Ectodermal cell (in vitro differentiated cells): ENCODE measurements at regions not wholly inside any gene's neighbourhood (a gene's known extent, or its start where the extent isn't known, plus 50 kb on each side); places are given as distances from the start of the nearest gene placed in this dataset.

Source experiments
- H3K27ac ChIP-seq: 2 replicates; pipeline ENCODE4 v1.7.0; 2013; ENCODE audit warnings: mild to moderate bottlenecking, low read depth, low read length; ENCODE audit not compliant: insufficient read depth, poor library complexity, severe bottlenecking
- H3K27me3 ChIP-seq: 2 replicates; pipeline ENCODE4 v1.7.0; 2013; ENCODE audit warnings: mild to moderate bottlenecking, low read length; ENCODE audit not compliant: insufficient read depth, control insufficient read depth, poor library complexity, severe bottlenecking
- H3K36me3 ChIP-seq: one replicate; pipeline ENCODE4 v1.7.0; 2013; ENCODE audit warnings: low read length; ENCODE audit not compliant: control insufficient read depth, insufficient read depth
- H3K4me1 ChIP-seq: one replicate; pipeline ENCODE4 v1.7.0; 2013; ENCODE audit warnings: low read length; ENCODE audit not compliant: control insufficient read depth, insufficient read depth
- H3K4me3 ChIP-seq: 2 replicates; pipeline ENCODE4 v1.7.0; 2013; ENCODE audit warnings: low read depth, low read length, control low read depth; ENCODE audit not compliant: insufficient read depth
- H3K9me3 ChIP-seq: 2 replicates; pipeline ENCODE4 v1.7.0; 2013; ENCODE audit warnings: mild to moderate bottlenecking, low read length, moderate library complexity; ENCODE audit not compliant: control insufficient read depth
- WGBS, 2 experiments: methylation state at CpG; one replicate each; pipeline ENCODE4 v1.1.7; 2013; ENCODE audit warnings: missing lambda C conversion rate in 2 of 2; 5-methylcytosine and 5-hydroxymethylcytosine counted together

- Histone ChIP-seq H3K4me3 (no peak overlapping the region), H3K27ac (no peak overlapping the region), H3K27me3 (no peaks in the 10 kb centered on the region), H3K36me3 (no peaks in the 10 kb centered on the region), H3K9me3 (no peaks in the 10 kb centered on the region), H3K4me1 (no peaks in the 10 kb centered on the region)
- 76 to 79% methylated on average over 3 of the region's 3 CpGs for WGBS, 2 experiments
Observed at GRCh38 chr7:136635751-136636150, 232.7 kb upstream of the CHRM2 start.

- Histone ChIP-seq H3K9me3 (no peaks in the 10 kb centered on the region), H3K4me3 (no peak overlapping the region), H3K27ac (no peak overlapping the region), H3K27me3 (no peaks in the 10 kb centered on the region), H3K36me3 (no peaks in the 10 kb centered on the region), H3K4me1 (no peaks in the 10 kb centered on the region)
Observed at GRCh38 chr7:136618818-136619217, 249.6 kb upstream of the CHRM2 start.

GRCh38 chr7:136617176-136617575 is 251.3 kb upstream of the CHRM2 start:
- Histone ChIP-seq H3K27me3 (no peaks in the 10 kb centered on the region), H3K9me3 (no peaks in the 10 kb centered on the region), H3K4me1 (no peaks in the 10 kb centered on the region), H3K27ac (no peak overlapping the region), H3K36me3 (no peaks in the 10 kb centered on the region), H3K4me3 (no peak overlapping the region)
- WGBS, 2 experiments, result 80 to 100% methylated on average over 1 to 2 of the region's 2 CpGs

GRCh38 chr7:136605532-136606329 is 262.7 kb upstream of the CHRM2 start:
- Histone ChIP-seq H3K36me3 (no peaks in the 10 kb centered on the region), H3K4me3 (no peak overlapping the region), H3K27ac (no peak overlapping the region), H3K4me1 (no peaks in the 10 kb centered on the region), H3K9me3 (no peaks in the 10 kb centered on the region), H3K27me3 (no peaks in the 10 kb centered on the region)
- 88 to 98% methylated on average over 2 of the region's 2 CpGs for WGBS, 2 experiments

- 83 to 100% methylated on average over 1 to 2 of the region's 2 CpGs for WGBS, 2 experiments
- H3K27ac ChIP-seq, result no peak overlapping the region
- H3K27me3 ChIP-seq, result no peaks in the 10 kb centered on the region
- H3K9me3 ChIP-seq, result no peaks in the 10 kb centered on the region
- H3K4me3 ChIP-seq, result no peak overlapping the region
- no peaks in the 10 kb centered on the region for H3K36me3 ChIP-seq
- H3K4me1 ChIP-seq, result no peaks in the 10 kb centered on the region
Observed at GRCh38 chr7:136601772-136602171, 266.7 kb upstream of the CHRM2 start.

- no peaks in the 10 kb centered on the region for H3K36me3 ChIP-seq
- H3K27ac ChIP-seq, result no peak overlapping the region
Observed at GRCh38 chr7:136600475-136600874, 268.0 kb upstream of the CHRM2 start.

GRCh38 chr7:136594739-136595144 is 273.7 kb upstream of the CHRM2 start:
- no peaks in the 10 kb centered on the region for H3K9me3 ChIP-seq
- no peak overlapping the region for H3K27ac ChIP-seq
- H3K27me3 ChIP-seq, result no peaks in the 10 kb centered on the region
- 84 to 95% methylated on average over 1 of the region's 1 CpG for WGBS, 2 experiments
- H3K36me3 ChIP-seq, result no peaks in the 10 kb centered on the region
- no peak overlapping the region for H3K4me3 ChIP-seq
- H3K4me1 ChIP-seq, result no peaks in the 10 kb centered on the region

More at GRCh38 chr7:136600475-136600874, 268.0 kb upstream of the CHRM2 start:
- no peaks in the 10 kb centered on the region for H3K4me1 ChIP-seq
- no peaks in the 10 kb centered on the region for H3K9me3 ChIP-seq
- H3K27me3 ChIP-seq, result no peaks in the 10 kb centered on the region
- no peak overlapping the region for H3K4me3 ChIP-seq

- Histone ChIP-seq H3K4me1 (no peaks in the 10 kb centered on the region), H3K36me3 (no peaks in the 10 kb centered on the region), H3K4me3 (no peak overlapping the region), H3K27me3 (no peaks in the 10 kb centered on the region), H3K9me3 (no peaks in the 10 kb centered on the region), H3K27ac (no peak overlapping the region)
- 92 to 94% methylated on average over 2 of the region's 2 CpGs for WGBS, 2 experiments
Observed at GRCh38 chr7:136588216-136588615, 280.2 kb upstream of the CHRM2 start.

- Histone ChIP-seq H3K9me3 (no peaks in the 10 kb centered on the region), H3K4me1 (no peaks in the 10 kb centered on the region), H3K27ac (no peak overlapping the region), H3K4me3 (no peak overlapping the region), H3K36me3 (no peaks in the 10 kb centered on the region), H3K27me3 (no peaks in the 10 kb centered on the region)
- 96 to 100% methylated on average over 1 to 2 of the region's 2 CpGs for WGBS, 2 experiments
Observed at GRCh38 chr7:136585954-136586670, 282.3 kb upstream of the CHRM2 start.

- 50 to 91% methylated on average over 1 to 2 of the region's 2 CpGs for WGBS, 2 experiments
- Histone ChIP-seq H3K36me3 (no peaks in the 10 kb centered on the region), H3K27me3 (no peaks in the 10 kb centered on the region), H3K4me1 (no peaks in the 10 kb centered on the region), H3K9me3 (no peaks in the 10 kb centered on the region), H3K27ac (no peak overlapping the region), H3K4me3 (no peak overlapping the region)
Observed at GRCh38 chr7:136566491-136566890, 302.0 kb upstream of the CHRM2 start.
